GM12878 (cell line): ENCODE measurements at regions not wholly inside any gene's neighbourhood (a gene's known extent, or its start where the extent isn't known, plus 50 kb on each side); places are given as distances from the start of the nearest gene placed in this dataset.

ENCODE experiments used
- CTCF ChIP-seq, 3 experiments: IDR thresholded peaks in 2 of 3; conservative IDR thresholded peaks in 1 of 3; 2 replicates each; pipeline ENCODE4 v1.5.1; 2011; ENCODE audit warnings: low read depth in 3 of 3, low read length in 3 of 3, mild to moderate bottlenecking in 3 of 3, control low read depth in 2 of 3, moderate library complexity in 2 of 3, inconsistent platforms in 1 of 3, mixed read lengths in 1 of 3; ENCODE audit not compliant: control insufficient read depth in 2 of 3, insufficient read depth in 1 of 3; ENCODE audit errors: extremely low read depth in 1 of 3
- E2F4 ChIP-seq: IDR thresholded peaks from 2 replicates; pipeline ENCODE4 v1.6.1; 2012; ENCODE audit warnings: low read depth, low read length, improper control_type of control experiment
- EZH2 ChIP-seq: IDR thresholded peaks from 2 replicates; pipeline ENCODE4 v1.6.1; 2012; ENCODE audit warnings: low read depth, mild to moderate bottlenecking, control low read depth, inconsistent platforms, low read length, borderline replicate concordance; ENCODE audit not compliant: control insufficient read depth
- IKZF1 ChIP-seq: fragments of 450-650 bp; conservative IDR thresholded peaks from 2 replicates; pipeline ENCODE4 v1.6.1; 2017; ENCODE audit warnings: antibody characterized with exemption, mild to moderate bottlenecking
- MEF2A ChIP-seq: IDR thresholded peaks from 2 replicates; pipeline ENCODE4 v1.6.1; 2011; ENCODE audit warnings: low read depth, mild to moderate bottlenecking, low read length, moderate library complexity; ENCODE audit not compliant: insufficient read depth
- PKNOX1 ChIP-seq: fragments of 450-650 bp; IDR thresholded peaks from 2 replicates; pipeline ENCODE4 v1.6.1; 2016; ENCODE audit warnings: mild to moderate bottlenecking
- POLR2A ChIP-seq: IDR thresholded peaks from 2 replicates; pipeline ENCODE4 v1.6.1; 2011; ENCODE audit warnings: low read depth, mild to moderate bottlenecking, low read length
- RBBP5 ChIP-seq: fragments of 200-600 bp; sonication (generic); conservative IDR thresholded peaks from 2 replicates; pipeline ENCODE4 v1.6.1; 2016
- REST ChIP-seq: IDR thresholded peaks from 2 replicates; pipeline ENCODE4 v1.6.1; 2012; ENCODE audit warnings: mild to moderate bottlenecking, low read depth, low read length
- TAF1 ChIP-seq: IDR thresholded peaks from 2 replicates; pipeline ENCODE4 v1.6.1; 2011; ENCODE audit warnings: mild to moderate bottlenecking, low read depth, low read length, borderline replicate concordance
- USF2 ChIP-seq: IDR thresholded peaks from 2 replicates; pipeline ENCODE4 v1.6.1; 2011; ENCODE audit warnings: low read depth, low read length, improper control_type of control experiment, borderline replicate concordance
- ZBTB4 ChIP-seq: fragments of 450-650 bp; formaldehyde crosslinking; IDR thresholded peaks from 2 replicates; pipeline ENCODE4 v1.4.0; 2022; ENCODE audit warnings: mild to moderate bottlenecking, moderate library complexity

GRCh38 chr17:21815352-21816063 is 123.2 kb downstream of the KCNJ18 start:
- TF ChIP-seq PKNOX1 (no peak), ZBTB4 (CRISPR knock-in tag) (no peak), POLR2A (no peak), REST (no peak), RBBP5 (no peak), EZH2 (no peak), CTCF (IDR thresholded peaks at IDR 0.05 in 2 of 3, conservative IDR thresholded peaks at IDR 0.05 in 1 of 3; ENCODE audit: control insufficient read depth in 2 of 3, extremely low read depth in 1 of 3, insufficient read depth in 1 of 3, low read depth in 3 of 3, low read length in 3 of 3) (no peak), TAF1 (no peak), MEF2A (no peak), USF2 (no peak), IKZF1 (no peak), E2F4 (no peak)
